ENCODE measurements at regions not wholly inside any gene's neighbourhood (a gene's known extent, or its start where the extent isn't known, plus 50 kb on each side); places are given as distances from the start of the nearest gene placed in this dataset.

DNA sequence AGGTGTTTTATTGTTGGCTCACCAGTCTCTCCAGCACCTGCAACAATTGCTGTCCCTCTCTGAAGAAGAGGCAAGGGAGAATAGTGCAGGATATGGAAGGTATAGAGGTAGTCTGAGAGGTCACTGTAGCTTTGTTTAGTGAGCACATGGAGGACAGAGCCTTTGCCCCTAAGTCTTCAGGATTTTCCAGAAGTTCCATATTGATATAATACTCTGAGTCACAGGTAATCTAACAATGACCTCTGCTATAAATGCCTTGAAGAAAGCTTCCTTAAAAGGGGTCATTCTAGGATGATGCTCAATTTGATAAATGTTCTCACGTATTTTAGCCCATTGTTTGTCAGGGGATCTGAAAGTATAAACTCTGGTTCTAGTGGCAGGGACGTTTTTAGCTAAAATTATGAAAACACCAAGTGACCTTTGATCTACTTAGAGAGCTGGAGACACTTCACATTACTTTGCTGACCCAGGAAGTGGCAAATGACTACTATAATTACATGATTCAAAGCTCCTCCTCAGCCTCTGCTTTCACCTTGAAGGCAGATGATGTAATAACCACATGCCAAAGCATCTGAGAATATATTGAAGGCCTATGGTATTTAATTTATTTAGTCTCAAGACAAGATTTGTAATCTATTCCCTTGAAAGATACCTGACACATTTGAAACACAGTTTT, 366.9 kb upstream of the NUDT12 start:
- TF ChIP-seq, protein P1, sequence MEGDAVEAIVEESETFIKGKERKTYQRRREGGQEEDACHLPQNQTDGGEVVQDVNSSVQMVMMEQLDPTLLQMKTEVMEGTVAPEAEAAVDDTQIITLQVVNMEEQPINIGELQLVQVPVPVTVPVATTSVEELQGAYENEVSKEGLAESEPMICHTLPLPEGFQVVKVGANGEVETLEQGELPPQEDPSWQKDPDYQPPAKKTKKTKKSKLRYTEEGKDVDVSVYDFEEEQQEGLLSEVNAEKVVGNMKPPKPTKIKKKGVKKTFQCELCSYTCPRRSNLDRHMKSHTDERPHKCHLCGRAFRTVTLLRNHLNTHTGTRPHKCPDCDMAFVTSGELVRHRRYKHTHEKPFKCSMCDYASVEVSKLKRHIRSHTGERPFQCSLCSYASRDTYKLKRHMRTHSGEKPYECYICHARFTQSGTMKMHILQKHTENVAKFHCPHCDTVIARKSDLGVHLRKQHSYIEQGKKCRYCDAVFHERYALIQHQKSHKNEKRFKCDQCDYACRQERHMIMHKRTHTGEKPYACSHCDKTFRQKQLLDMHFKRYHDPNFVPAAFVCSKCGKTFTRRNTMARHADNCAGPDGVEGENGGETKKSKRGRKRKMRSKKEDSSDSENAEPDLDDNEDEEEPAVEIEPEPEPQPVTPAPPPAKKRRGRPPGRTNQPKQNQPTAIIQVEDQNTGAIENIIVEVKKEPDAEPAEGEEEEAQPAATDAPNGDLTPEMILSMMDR (IDR thresholded peaks at IDR 0.05; ENCODE audit: low read depth, low read length): no peak
- no peak for TF ChIP-seq EZH2phosphoT487 (IDR thresholded peaks at IDR 0.05; ENCODE audit: low read depth)
